GM19463 (cell line): ENCODE measurements at regions not wholly inside any gene's neighbourhood (a gene's known extent, or its start where the extent isn't known, plus 50 kb on each side); places are given as distances from the start of the nearest gene placed in this dataset.

ENCODE experiments used
- ATAC-seq: cut with Tn5 transposase; IDR thresholded peaks from one replicate; pipeline ENCODE4 v1.9.1; 2021; ENCODE audit warnings: mild to moderate bottlenecking, moderate library complexity; ENCODE audit not compliant: unreplicated experiment

- ATAC-seq: no peak
Measured at GRCh38 chr22:47301820-47302475, 539.5 kb downstream of the TBC1D22A start.

GRCh38 chr22:47300698-47301405 lies 538.4 kb downstream of the TBC1D22A start:
- ATAC-seq: no peak

GRCh38 chr22:47299863-47300697 lies 537.6 kb downstream of the TBC1D22A start:
- ATAC-seq: no peak

GRCh38 chr22:47299211-47299862 lies 536.9 kb downstream of the TBC1D22A start:
- no peak for ATAC-seq

- no peak for ATAC-seq
Measured at GRCh38 chr22:47298017-47298785, 535.8 kb downstream of the TBC1D22A start.

GRCh38 chr22:47297261-47298016 lies 535.0 kb downstream of the TBC1D22A start:
- no peak for ATAC-seq

- no peak for ATAC-seq
Measured at GRCh38 chr22:47296405-47297260, 534.2 kb downstream of the TBC1D22A start.

GRCh38 chr22:47295982-47296381 lies 533.5 kb downstream of the TBC1D22A start:
- no peak for ATAC-seq

GRCh38 chr22:47295226-47295901 lies 532.9 kb downstream of the TBC1D22A start:
- ATAC-seq: no peak

GRCh38 chr22:47294576-47294975 lies 532.1 kb downstream of the TBC1D22A start:
- ATAC-seq: no peak

- no peak for ATAC-seq
Measured at GRCh38 chr22:47294222-47294532, 531.7 kb downstream of the TBC1D22A start.

- ATAC-seq: no peak
Measured at GRCh38 chr22:47293368-47294221, 531.1 kb downstream of the TBC1D22A start.

- ATAC-seq: no peak
Measured at GRCh38 chr22:47292546-47293320, 530.3 kb downstream of the TBC1D22A start.

GRCh38 chr22:47291565-47292495 lies 529.4 kb downstream of the TBC1D22A start:
- ATAC-seq: no peak

GRCh38 chr22:47290706-47291430 lies 528.4 kb downstream of the TBC1D22A start:
- ATAC-seq: no peak
